ENCODE measurements at regions not wholly inside any gene's neighbourhood (a gene's known extent, or its start where the extent isn't known, plus 50 kb on each side); places are given as distances from the start of the nearest gene placed in this dataset.
A peak's percentile ranks its signal among the peaks of the same experiment; 100 is the strongest.

- TF ChIP-seq CTCF (IDR thresholded peaks at IDR 0.05; ENCODE audit: low read depth, low read length, missing control alignments): no peak
- DNase-seq (ENCODE audit: extremely low read depth, low read depth): no peak
- peak overlapping the region; percentile 30 for H3K4me3 ChIP-seq (replicated peaks; ENCODE audit: low read depth, low read length)
Measured at GRCh38 chr9:129319938-129320481, 141.9 kb upstream of the IER5L start.

- H3K4me3 ChIP-seq (replicated peaks; ENCODE audit: low read depth, low read length): no peak overlapping the region
- TF ChIP-seq CTCF (IDR thresholded peaks at IDR 0.05; ENCODE audit: low read depth, low read length, missing control alignments): no peak
Measured at GRCh38 chr9:129319076-129319937, 141.2 kb upstream of the IER5L start.

GRCh38 chr9:129318121-129319075 is 140.3 kb upstream of the IER5L start:
- no peak overlapping the region for H3K4me3 ChIP-seq (replicated peaks; ENCODE audit: low read depth, low read length)
- TF ChIP-seq CTCF (IDR thresholded peaks at IDR 0.05; ENCODE audit: low read depth, low read length, missing control alignments): no peak
- no peak for DNase-seq (ENCODE audit: extremely low read depth, low read depth)

More at GRCh38 chr9:129319076-129319937, 141.2 kb upstream of the IER5L start:
- no peak for DNase-seq (ENCODE audit: extremely low read depth, low read depth)

- DNase-seq (ENCODE audit: extremely low read depth, low read depth): no peak
- H3K4me3 ChIP-seq (replicated peaks; ENCODE audit: low read depth, low read length): no peak overlapping the region
- no peak for TF ChIP-seq CTCF (IDR thresholded peaks at IDR 0.05; ENCODE audit: low read depth, low read length, missing control alignments)
Measured at GRCh38 chr9:129317179-129318011, 139.3 kb upstream of the IER5L start.

GRCh38 chr9:129316281-129317030 is 138.4 kb upstream of the IER5L start:
- no peak for DNase-seq (ENCODE audit: extremely low read depth, low read depth)
- H3K4me3 ChIP-seq (replicated peaks; ENCODE audit: low read depth, low read length): no peak overlapping the region
- no peak for TF ChIP-seq CTCF (IDR thresholded peaks at IDR 0.05; ENCODE audit: low read depth, low read length, missing control alignments)

Measured in HFF-Myc (cell line).